ENCODE measurements at regions not wholly inside any gene's neighbourhood (a gene's known extent, or its start where the extent isn't known, plus 50 kb on each side); places are given as distances from the start of the nearest gene placed in this dataset.

- no peaks in the 10 kb centered on the region for H3K79me2 ChIP-seq
- H3K4me3 ChIP-seq (ENCODE audit: low read depth, low read length), result no peak overlapping the region
- TF ChIP-seq CTCF (IDR thresholded peaks at IDR 0.05), result no peak
- no peak overlapping the region for H3K27ac ChIP-seq
- H3K27me3 ChIP-seq (ENCODE audit: control insufficient read depth, insufficient read depth, low read length), result no peaks in the 10 kb centered on the region
- H3K36me3 ChIP-seq (ENCODE audit: control insufficient read depth, insufficient read depth, low read length), result no peaks in the 10 kb centered on the region
- no peaks in the 10 kb centered on the region for H3K9me3 ChIP-seq (ENCODE audit: control insufficient read depth, low read length)
- H3K9ac ChIP-seq, result no peak overlapping the region
- H3K4me2 ChIP-seq (ENCODE audit: low read length), result no peak overlapping the region
- H3K4me1 ChIP-seq, result no peaks in the 10 kb centered on the region
- H2AFZ ChIP-seq, result no peak overlapping the region
These were observed 531.7 kb downstream of the SLITRK1 start for GRCh38 chr13:83350569-83350968.

- H3K9me3 ChIP-seq (ENCODE audit: control insufficient read depth, low read length), result no peaks in the 10 kb centered on the region
- H3K9ac ChIP-seq, result no peak overlapping the region
- no peaks in the 10 kb centered on the region for H3K4me1 ChIP-seq
- no peaks in the 10 kb centered on the region for H3K36me3 ChIP-seq (ENCODE audit: control insufficient read depth, insufficient read depth, low read length)
- H3K4me2 ChIP-seq (ENCODE audit: low read length), result no peak overlapping the region
- no peak overlapping the region for H2AFZ ChIP-seq
- no peaks in the 10 kb centered on the region for H3K79me2 ChIP-seq
- no peak for TF ChIP-seq CTCF (IDR thresholded peaks at IDR 0.05)
- H3K27me3 ChIP-seq (ENCODE audit: control insufficient read depth, insufficient read depth, low read length), result no peaks in the 10 kb centered on the region
- no peak overlapping the region for H3K27ac ChIP-seq
- H3K4me3 ChIP-seq (ENCODE audit: low read depth, low read length), result no peak overlapping the region
These were observed 537.8 kb downstream of the SLITRK1 start for GRCh38 chr13:83344518-83344917.

GRCh38 chr13:83340170-83340569, 542.1 kb downstream of the SLITRK1 start:
- Histone ChIP-seq H3K36me3 (ENCODE audit: control insufficient read depth, insufficient read depth, low read length) (no peaks in the 10 kb centered on the region), H2AFZ (no peak overlapping the region), H3K4me1 (no peaks in the 10 kb centered on the region), H3K4me2 (ENCODE audit: low read length) (no peak overlapping the region), H3K27ac (no peak overlapping the region), H3K27me3 (ENCODE audit: control insufficient read depth, insufficient read depth, low read length) (no peaks in the 10 kb centered on the region), H3K9ac (no peak overlapping the region), H3K9me3 (ENCODE audit: control insufficient read depth, low read length) (no peaks in the 10 kb centered on the region), H3K4me3 (ENCODE audit: low read depth, low read length) (no peak overlapping the region), H3K79me2 (no peaks in the 10 kb centered on the region)
- no peak for TF ChIP-seq CTCF (IDR thresholded peaks at IDR 0.05)

- no peaks in the 10 kb centered on the region for H3K79me2 ChIP-seq
These were observed 548.5 kb downstream of the SLITRK1 start for GRCh38 chr13:83333614-83334388.

More at GRCh38 chr13:83333614-83334388, 548.5 kb downstream of the SLITRK1 start:
- no peak overlapping the region for H2AFZ ChIP-seq
- no peaks in the 10 kb centered on the region for H3K27me3 ChIP-seq (ENCODE audit: control insufficient read depth, insufficient read depth, low read length)
- H3K4me2 ChIP-seq (ENCODE audit: low read length), result no peak overlapping the region
- no peak for TF ChIP-seq CTCF (IDR thresholded peaks at IDR 0.05)
- H3K4me3 ChIP-seq (ENCODE audit: low read depth, low read length), result no peak overlapping the region
- H3K9me3 ChIP-seq (ENCODE audit: control insufficient read depth, low read length), result no peaks in the 10 kb centered on the region
- H3K4me1 ChIP-seq, result no peaks in the 10 kb centered on the region
- H3K36me3 ChIP-seq (ENCODE audit: control insufficient read depth, insufficient read depth, low read length), result no peaks in the 10 kb centered on the region
- no peak overlapping the region for H3K27ac ChIP-seq
- H3K9ac ChIP-seq, result no peak overlapping the region
